Natural killer cell (primary cell): ENCODE measurements at regions not wholly inside any gene's neighbourhood (a gene's known extent, or its start where the extent isn't known, plus 50 kb on each side); places are given as distances from the start of the nearest gene placed in this dataset.

ENCODE experiments used
- ATAC-seq, 3 donors: fragments of 150-1000 bp in 2 of 3; fragments of 200-7000 bp in 1 of 3; cut with Tn5 transposase; 1 replicate in 1 of 3; 2 replicates in 2 of 3; pipeline ENCODE4 v1.10.0; 2021; ENCODE audit warnings: mild to moderate bottlenecking in 2 of 3, moderate library complexity in 2 of 3
- DNase-seq, 2 donors: peaks; one replicate each; pipeline versions ENCODE4 v3.0.0 to v3.0.0-alpha.2; 2013 to 2021; ENCODE audit warnings: mixed read lengths in 1 of 2
- H3K27ac ChIP-seq: one replicate; pipeline ENCODE4 v1.5.1; 2013; ENCODE audit warnings: mild to moderate bottlenecking, low read length
- H3K27me3 ChIP-seq: one replicate; pipeline ENCODE4 v1.6.1; 2013; ENCODE audit warnings: low read length; ENCODE audit not compliant: control insufficient read depth, insufficient read depth
- H3K36me3 ChIP-seq: one replicate; pipeline ENCODE4 v1.6.1; 2013; ENCODE audit warnings: low read length; ENCODE audit not compliant: control insufficient read depth, insufficient read depth
- H3K4me1 ChIP-seq: one replicate; pipeline ENCODE4 v1.6.1; 2013; ENCODE audit warnings: low read length; ENCODE audit not compliant: control insufficient read depth, insufficient read depth
- H3K4me3 ChIP-seq: one replicate; pipeline ENCODE4 v1.5.1; 2013; ENCODE audit warnings: low read length
- H3K9me3 ChIP-seq: one replicate; pipeline ENCODE4 v1.6.1; 2013; ENCODE audit warnings: low read length; ENCODE audit not compliant: control insufficient read depth, insufficient read depth
- H3K27ac Mint-ChIP-seq, 2 donors: one replicate each; pipeline ENCODE4 v1.8.0; 2022; ENCODE audit warnings: mild to moderate bottlenecking in 2 of 2, mixed read lengths in 2 of 2, moderate library complexity in 1 of 2
- H3K27me3 Mint-ChIP-seq, 2 donors: one replicate each; pipeline ENCODE4 v1.8.0; 2022; ENCODE audit warnings: low read depth in 2 of 2, mixed read lengths in 2 of 2
- H3K36me3 Mint-ChIP-seq: one replicate; pipeline ENCODE4 v1.8.0; 2022; ENCODE audit warnings: mixed read lengths
- H3K4me1 Mint-ChIP-seq, 2 donors: one replicate each; pipeline ENCODE4 v1.8.0; 2022; ENCODE audit warnings: mixed read lengths in 2 of 2
- H3K4me3 Mint-ChIP-seq: one replicate; pipeline ENCODE4 v1.8.0; 2022; ENCODE audit warnings: mild to moderate bottlenecking, moderate library complexity, mixed read lengths
- H3K9me3 Mint-ChIP-seq, 2 donors: one replicate each; pipeline ENCODE4 v1.8.0; 2022; ENCODE audit warnings: mixed read lengths in 2 of 2
- WGBS: methylation state at CpG from one replicate; pipeline ENCODE4 v1.1.7; 2013; ENCODE audit warnings: missing lambda C conversion rate; ENCODE audit not compliant: insufficient coverage; 5-methylcytosine and 5-hydroxymethylcytosine counted together
- intact Hi-C: fragments of 100-400 bp; cut with micrococcal nuclease; formaldehyde crosslinking; loops from one replicate; pipeline ENCODE4 v1.14.2; 2022
- TF ChIP-seq, protein P1 (sequence below): fragments of 200-600 bp; IDR thresholded peaks from one replicate; pipeline ENCODE4 v1.8.0; 2022; ENCODE audit warnings: antibody characterized with exemption

DNA sequence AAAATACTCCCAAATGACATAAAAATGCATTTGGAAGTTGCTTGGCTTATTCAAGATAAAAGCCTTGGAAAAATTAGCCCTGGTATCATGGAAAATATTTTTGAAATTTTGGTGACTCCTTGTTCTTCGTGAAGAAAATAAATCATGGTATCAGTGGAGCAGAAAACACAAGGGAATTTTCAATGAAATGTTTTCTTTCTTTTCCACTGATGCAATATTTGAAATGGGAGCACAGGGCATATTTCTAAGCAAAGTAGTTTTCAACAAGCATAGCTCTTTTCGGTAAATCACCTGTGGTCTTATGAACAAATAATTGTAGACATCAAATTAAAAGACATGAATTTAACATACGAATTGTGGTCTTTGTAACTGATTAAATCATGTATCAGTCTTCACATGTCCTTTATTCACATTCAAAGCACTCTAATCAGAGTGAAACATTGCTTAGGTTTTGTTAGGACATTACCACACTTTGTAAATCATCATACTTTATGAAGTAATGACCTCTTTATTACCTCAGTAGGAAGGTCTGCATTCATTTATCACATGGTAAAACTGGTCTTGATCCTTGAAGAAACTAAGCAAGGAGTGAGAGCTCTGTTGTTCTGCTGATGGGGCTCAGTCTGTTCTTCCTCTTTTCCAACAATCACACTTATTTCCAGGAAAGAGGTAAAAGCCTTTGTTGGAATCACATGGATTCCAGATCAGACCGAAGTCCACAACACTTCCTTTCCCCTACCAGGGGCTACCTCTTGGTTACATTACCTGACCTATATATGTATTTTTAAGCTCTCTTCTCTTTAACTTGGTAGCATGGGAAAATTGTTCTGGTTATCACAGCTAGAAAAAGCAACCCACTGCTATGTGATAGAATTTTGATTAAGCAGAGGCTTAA lies 413.5 kb upstream of the THBS1 start:
- Histone ChIP-seq H3K27me3 (peaks cover 3% of the 10 kb centered on the region), H3K4me3 (no peak overlapping the region), H3K27ac (no peak overlapping the region), H3K4me1 (no peaks in the 10 kb centered on the region), H3K36me3 (no peaks in the 10 kb centered on the region), H3K9me3 (no peaks in the 10 kb centered on the region)
- peaks cover 36 to 62% of the 10 kb centered on the region in 2 donors for H3K27me3 Mint-ChIP-seq
- H3K9me3 Mint-ChIP-seq, result no peaks in the 10 kb centered on the region
- intact Hi-C loops, result no loop called here
- no peak overlapping the region for H3K4me3 Mint-ChIP-seq
- no peak overlapping the region for H3K27ac Mint-ChIP-seq
- WGBS, result 70% methylated on average over 4 of the region's 4 CpGs
- no peaks in the 10 kb centered on the region for H3K4me1 Mint-ChIP-seq
- no peaks in the 10 kb centered on the region for H3K36me3 Mint-ChIP-seq
- TF ChIP-seq, protein P1, sequence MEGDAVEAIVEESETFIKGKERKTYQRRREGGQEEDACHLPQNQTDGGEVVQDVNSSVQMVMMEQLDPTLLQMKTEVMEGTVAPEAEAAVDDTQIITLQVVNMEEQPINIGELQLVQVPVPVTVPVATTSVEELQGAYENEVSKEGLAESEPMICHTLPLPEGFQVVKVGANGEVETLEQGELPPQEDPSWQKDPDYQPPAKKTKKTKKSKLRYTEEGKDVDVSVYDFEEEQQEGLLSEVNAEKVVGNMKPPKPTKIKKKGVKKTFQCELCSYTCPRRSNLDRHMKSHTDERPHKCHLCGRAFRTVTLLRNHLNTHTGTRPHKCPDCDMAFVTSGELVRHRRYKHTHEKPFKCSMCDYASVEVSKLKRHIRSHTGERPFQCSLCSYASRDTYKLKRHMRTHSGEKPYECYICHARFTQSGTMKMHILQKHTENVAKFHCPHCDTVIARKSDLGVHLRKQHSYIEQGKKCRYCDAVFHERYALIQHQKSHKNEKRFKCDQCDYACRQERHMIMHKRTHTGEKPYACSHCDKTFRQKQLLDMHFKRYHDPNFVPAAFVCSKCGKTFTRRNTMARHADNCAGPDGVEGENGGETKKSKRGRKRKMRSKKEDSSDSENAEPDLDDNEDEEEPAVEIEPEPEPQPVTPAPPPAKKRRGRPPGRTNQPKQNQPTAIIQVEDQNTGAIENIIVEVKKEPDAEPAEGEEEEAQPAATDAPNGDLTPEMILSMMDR, result no peak
- DNase-seq (no peak), ATAC-seq (no peak)

DNA sequence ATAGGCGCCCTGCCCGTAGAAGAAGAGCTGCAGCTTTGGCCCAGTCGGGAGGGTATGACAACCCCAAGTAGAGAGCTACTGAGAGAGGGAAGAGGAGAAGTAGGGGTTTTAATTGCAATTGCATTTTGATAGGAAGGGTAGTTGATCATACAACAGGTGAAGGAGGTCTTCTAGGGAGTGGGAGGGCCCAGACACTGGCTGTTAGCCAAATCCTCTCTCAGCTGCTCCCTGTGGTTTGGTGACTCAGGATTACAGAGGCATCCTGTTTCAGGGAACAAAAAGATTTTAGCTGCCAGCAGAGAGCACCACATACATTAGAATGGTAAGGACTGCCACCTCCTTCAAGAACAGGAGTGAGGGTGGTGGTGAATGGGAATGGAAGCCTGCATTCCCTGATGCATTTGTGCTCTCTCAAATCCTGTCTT lies 408.9 kb upstream of the THBS1 start:
- Histone ChIP-seq H3K9me3 (no peaks in the 10 kb centered on the region), H3K4me3 (no peak overlapping the region), H3K36me3 (no peaks in the 10 kb centered on the region), H3K4me1 (no peaks in the 10 kb centered on the region), H3K27me3 (no peaks in the 10 kb centered on the region), H3K27ac (no peak overlapping the region)
- Mint-ChIP-seq H3K4me3 (no peak overlapping the region), H3K27me3 (peaks cover 29 to 32% of the 10 kb centered on the region in 2 donors), H3K9me3 (no peaks in the 10 kb centered on the region), H3K4me1 (no peaks in the 10 kb centered on the region), H3K36me3 (no peaks in the 10 kb centered on the region), H3K27ac (no peak overlapping the region)
- ATAC-seq (no peak), DNase-seq (peak in 1 of 2 donors; percentile 6)
- TF ChIP-seq, protein P1, result no peak
- 69% methylated on average over 3 of the region's 3 CpGs for WGBS
- intact Hi-C loops, result no loop called here

DNA sequence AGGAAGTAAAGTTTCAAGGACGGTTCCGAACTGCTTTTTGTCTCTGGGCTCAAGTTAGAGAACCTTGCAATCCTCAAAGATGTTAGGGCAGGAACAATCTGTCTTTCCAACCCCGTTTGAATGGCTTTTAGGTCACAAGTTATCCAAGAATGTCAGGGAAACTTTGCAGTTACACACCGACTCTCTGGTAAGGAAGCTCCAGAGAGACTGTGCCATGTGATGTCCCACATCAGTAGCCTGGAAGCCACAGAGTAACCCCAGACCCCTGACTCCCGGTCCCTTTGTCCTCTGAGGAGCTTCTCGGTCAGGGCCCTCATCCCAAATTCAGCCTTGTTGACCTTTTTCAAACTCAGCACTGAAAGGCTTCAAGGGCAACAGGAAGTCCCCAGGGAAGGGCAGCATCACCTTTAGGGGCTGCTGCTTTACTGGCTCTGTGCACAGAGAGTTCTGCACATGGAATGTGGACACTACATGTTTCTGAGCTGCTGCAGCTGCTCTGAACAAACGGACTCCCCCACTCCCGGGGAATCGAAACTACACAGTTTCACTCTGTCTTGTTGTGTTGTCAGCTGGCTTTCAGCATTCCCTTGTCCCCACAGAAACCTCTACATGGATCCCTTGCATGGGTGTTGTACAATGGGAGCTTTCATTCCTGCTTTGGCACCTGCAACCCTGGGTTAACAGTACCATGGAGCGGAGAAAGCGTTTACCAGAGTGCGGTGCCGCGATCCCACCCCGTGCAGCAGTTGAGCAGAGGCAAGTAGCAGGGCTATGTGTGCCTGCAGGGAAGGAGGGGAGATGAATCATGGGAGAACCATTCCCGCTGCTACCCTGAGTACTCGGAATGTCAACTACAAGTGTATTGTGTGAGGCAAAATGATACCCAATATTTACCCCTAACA lies 408.2 kb upstream of the THBS1 start:
- no peaks in the 10 kb centered on the region for H3K4me1 ChIP-seq
- Mint-ChIP-seq H3K27ac (no peak overlapping the region), H3K4me1 (no peaks in the 10 kb centered on the region), H3K9me3 (no peaks in the 10 kb centered on the region), H3K4me3 (no peak overlapping the region), H3K27me3 (peaks cover 26 to 29% of the 10 kb centered on the region in 2 donors), H3K36me3 (no peaks in the 10 kb centered on the region)
- ATAC-seq, result no peak
- WGBS, result 81% methylated on average over 16 of the region's 17 CpGs
- intact Hi-C loops, result no loop called here
- H3K27me3 ChIP-seq, result no peaks in the 10 kb centered on the region
- H3K4me3 ChIP-seq, result no peak overlapping the region
- H3K27ac ChIP-seq, result no peak overlapping the region
- no peak for DNase-seq
- H3K36me3 ChIP-seq, result no peaks in the 10 kb centered on the region
- TF ChIP-seq, protein P1, result no peak
- H3K9me3 ChIP-seq, result no peaks in the 10 kb centered on the region
